Heart left ventricle (tissue), 13 donors: ENCODE measurements at regions not wholly inside any gene's neighbourhood (a gene's known extent, or its start where the extent isn't known, plus 50 kb on each side); places are given as distances from the start of the nearest gene placed in this dataset.

Experiments used
- CTCF ChIP-seq, 12 donors: fragments of 200-600 bp; sonication (generic) in 4 of 12; IDR thresholded peaks; one replicate each; pipeline versions ENCODE4 v1.5.0 to v1.8.0; 2018 to 2022; ENCODE audit warnings: antibody characterized with exemption in 12 of 12, mild to moderate bottlenecking in 5 of 12
- POLR2A ChIP-seq, 2 donors: fragments of 450-650 bp; IDR thresholded peaks; one replicate each; pipeline ENCODE4 v1.6.1; 2017; ENCODE audit warnings: antibody characterized with exemption in 2 of 2, mild to moderate bottlenecking in 2 of 2, moderate library complexity in 2 of 2
- donor health status: ischemic (EF 13 %, LVEDD 7.1; RV severe dilation, severe dysfunction).
- donor health status: DM: no; HTN: yes; CAD: no.
- donor health status: DM: no; HTN: no; CAD: no.
- donor health status: ischemic (EF 25% LVEDD 6.9; RV normal size, moderate dysfunction).
- donor health status: ischemic (EF 25% LVEDD 5.7; RV mildly dilated, moderate dysfunction).
- donor health status: ischemic (EF 35%, LVEDD 5.7; RV mildly dilated, moderate dysfunction).
- donor health status: nonischemic (EF 11% LVEDD 7.7; RV severe dilation, severe dysfunction).
- donor health status: DM: yes; HTN: yes; CAD: no.
- donor health status: PGD.
- donor health status: ischemic (EF 29% LVEDD 5.4; RV normal size, mild dysfunction).
- donor health status: nonischemic (EF 23%, LVEDD 6.1; RV moderate dilation, normal function).

- TF ChIP-seq CTCF (IDR thresholded peaks at IDR 0.05) (no peak), POLR2A (IDR thresholded peaks at IDR 0.05) (no peak)
These were observed 334.5 kb downstream of the PIK3R1 start for GRCh38 chr5:68550015-68550414.
